GM12873 (cell line): ENCODE measurements at regions not wholly inside any gene's neighbourhood (a gene's known extent, or its start where the extent isn't known, plus 50 kb on each side); places are given as distances from the start of the nearest gene placed in this dataset.

ENCODE experiments used
- TF ChIP-seq, protein P1 (sequence below): IDR thresholded peaks from 2 replicates; pipeline ENCODE4 v1.5.1; 2012; ENCODE audit warnings: low read depth, mild to moderate bottlenecking, moderate library complexity, low read length, control low read depth; ENCODE audit not compliant: insufficient read depth; ENCODE audit errors: missing control alignments

DNA sequence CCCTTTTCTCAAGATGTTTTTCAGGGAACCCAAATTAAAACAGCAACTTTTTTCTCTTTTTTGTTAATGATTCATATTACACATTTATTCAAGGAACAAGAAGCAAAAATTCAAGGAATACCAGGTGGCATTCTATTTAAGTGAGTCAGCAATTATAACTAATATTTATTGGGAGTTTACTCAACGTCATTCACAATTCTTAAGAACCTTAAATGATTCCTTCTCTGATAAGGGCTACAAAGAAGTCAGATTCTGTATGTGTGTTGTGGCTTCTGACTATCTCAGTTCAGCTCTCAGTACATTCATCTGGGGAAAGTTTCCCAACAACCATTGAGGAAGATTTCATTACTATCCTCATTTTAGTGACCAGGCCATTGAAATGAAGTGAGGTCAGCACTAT, 470.7 kb upstream of the AKR1E2 start:
- TF ChIP-seq, protein P1, sequence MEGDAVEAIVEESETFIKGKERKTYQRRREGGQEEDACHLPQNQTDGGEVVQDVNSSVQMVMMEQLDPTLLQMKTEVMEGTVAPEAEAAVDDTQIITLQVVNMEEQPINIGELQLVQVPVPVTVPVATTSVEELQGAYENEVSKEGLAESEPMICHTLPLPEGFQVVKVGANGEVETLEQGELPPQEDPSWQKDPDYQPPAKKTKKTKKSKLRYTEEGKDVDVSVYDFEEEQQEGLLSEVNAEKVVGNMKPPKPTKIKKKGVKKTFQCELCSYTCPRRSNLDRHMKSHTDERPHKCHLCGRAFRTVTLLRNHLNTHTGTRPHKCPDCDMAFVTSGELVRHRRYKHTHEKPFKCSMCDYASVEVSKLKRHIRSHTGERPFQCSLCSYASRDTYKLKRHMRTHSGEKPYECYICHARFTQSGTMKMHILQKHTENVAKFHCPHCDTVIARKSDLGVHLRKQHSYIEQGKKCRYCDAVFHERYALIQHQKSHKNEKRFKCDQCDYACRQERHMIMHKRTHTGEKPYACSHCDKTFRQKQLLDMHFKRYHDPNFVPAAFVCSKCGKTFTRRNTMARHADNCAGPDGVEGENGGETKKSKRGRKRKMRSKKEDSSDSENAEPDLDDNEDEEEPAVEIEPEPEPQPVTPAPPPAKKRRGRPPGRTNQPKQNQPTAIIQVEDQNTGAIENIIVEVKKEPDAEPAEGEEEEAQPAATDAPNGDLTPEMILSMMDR = no peak

DNA sequence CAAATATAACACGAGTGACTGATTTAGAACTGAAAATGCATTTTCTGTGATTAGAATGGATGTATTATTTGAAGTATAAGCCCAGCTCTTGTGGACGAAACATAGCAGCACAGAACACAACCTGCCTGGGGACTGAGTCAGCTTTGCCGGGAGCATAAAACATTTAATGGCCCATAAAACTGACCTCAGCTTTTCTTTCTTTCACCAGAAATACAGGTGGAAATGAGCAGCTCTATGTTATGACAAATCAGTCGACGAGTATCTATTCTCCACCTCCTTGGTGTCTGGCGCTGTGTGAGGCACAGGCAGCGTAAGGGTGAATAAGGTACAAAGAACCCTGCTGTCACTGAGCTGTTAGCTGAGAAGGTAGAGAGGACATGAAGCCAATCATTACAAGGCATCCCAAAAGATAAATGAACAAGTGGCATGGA, 471.6 kb upstream of the AKR1E2 start:
- TF ChIP-seq, protein P1 = no peak

- TF ChIP-seq, protein P1 = no peak
These were observed 472.0 kb upstream of the AKR1E2 start for GRCh38 chr10:4353964-4354363.

- TF ChIP-seq, protein P1 = no peak
These were observed 472.9 kb upstream of the AKR1E2 start for GRCh38 chr10:4353059-4353655.

GRCh38 chr10:4352414-4352961, 473.5 kb upstream of the AKR1E2 start:
- TF ChIP-seq, protein P1 = no peak

- TF ChIP-seq, protein P1 = no peak
These were observed 474.1 kb upstream of the AKR1E2 start for GRCh38 chr10:4351723-4352413.

DNA sequence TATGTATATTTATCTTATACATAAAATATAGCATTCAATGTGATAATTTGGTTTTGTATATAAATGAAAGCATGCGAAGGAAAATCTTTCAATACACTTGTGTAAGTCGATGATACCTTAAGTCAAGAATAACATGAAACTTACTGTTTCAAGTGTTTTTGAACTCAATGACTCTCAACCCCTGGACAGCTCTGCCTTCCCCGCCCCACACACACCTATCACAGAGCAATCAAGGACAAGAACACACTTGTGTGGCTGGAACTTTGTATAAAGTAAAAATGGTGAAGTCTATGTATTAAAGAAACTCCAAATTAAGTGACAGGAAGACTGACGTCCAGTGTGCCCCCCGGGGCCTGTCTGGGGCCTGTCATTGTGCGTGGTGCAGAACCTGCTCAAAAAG, 478.6 kb upstream of the AKR1E2 start:
- TF ChIP-seq, protein P1 = no peak
